Inflammatory macrophage treated with lipopolysaccharide for 1 hour (primary cell): ENCODE measurements at regions not wholly inside any gene's neighbourhood (a gene's known extent, or its start where the extent isn't known, plus 50 kb on each side); places are given as distances from the start of the nearest gene placed in this dataset.
"Not testable (repeated sequence)": the region's sequence is repeated elsewhere in the genome, so short reads cannot be mapped to it uniquely, and the experiment has no call there.

ENCODE experiments used
- DNase-seq, 2 donors: peaks; one replicate each; pipeline ENCODE4 v3.0.0-alpha.2; 2020 to 2022

GRCh38 chr6:116982401-116982800 lies 105.4 kb downstream of the RFX6 start:
- no peak for DNase-seq

DNA sequence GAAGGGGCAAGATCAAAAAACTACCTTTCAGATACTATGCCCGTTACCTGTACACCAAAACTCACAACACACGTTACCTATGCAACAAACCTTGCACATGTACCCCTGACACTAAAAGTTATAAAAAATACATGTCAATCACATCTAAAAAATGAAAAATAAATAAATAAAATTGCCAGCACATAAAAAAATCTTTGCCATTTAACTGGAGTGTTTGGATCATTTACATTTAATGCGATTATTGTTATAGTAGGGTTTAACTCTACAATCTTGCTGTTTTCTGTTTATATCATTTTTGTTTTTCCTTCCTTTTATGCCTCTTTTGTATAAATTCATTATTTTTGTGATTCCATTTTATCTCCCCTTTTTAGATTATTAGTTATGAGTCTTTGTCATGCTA lies 106.3 kb downstream of the RFX6 start:
- no peak for DNase-seq

DNA sequence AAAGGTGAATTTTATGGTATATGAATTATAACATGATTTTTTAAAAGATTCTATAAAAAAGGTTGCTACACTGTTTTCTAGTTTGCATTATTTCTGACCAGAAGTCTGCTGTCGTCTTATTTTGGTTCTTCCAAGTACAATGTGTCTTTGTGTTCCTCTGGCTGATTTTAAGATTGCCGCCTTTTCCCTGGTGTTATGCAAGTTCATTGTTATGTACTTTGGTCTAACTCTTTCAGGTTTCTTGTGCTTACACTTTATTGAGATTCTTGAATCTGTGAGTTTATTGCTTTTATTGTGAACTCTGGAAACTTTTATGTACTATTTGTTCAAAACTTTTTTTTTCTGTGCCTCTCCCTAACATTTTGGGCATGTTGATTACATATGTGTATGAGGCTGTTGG lies 109.8 kb downstream of the RFX6 start:
- DNase-seq: no peak

DNA sequence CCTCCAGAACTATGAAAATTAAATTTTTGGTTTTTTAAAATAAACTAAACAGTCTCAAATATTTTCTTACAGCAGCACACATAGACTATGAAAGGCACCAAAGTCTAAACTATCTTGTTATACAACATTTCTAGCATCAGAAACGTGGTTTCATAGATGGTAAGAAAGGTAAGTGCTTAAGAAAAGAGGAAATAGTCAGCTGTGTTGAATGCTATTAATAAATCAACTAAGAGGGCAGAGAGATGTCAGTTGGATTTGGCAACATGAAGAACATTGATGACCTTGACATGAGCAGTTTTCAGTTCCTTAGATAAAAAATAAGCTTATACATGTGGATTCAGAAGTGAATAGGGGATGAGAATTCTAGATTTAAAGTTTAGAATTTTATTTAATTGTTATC lies 113.6 kb downstream of the RFX6 start:
- no peak for DNase-seq

GRCh38 chr6:116992546-116992945 lies 115.5 kb downstream of the RFX6 start:
- no peak for DNase-seq

- DNase-seq: no peak
Observed at GRCh38 chr6:116994447-116994846, 117.4 kb downstream of the RFX6 start.

GRCh38 chr6:116996842-116997241 lies 119.8 kb downstream of the RFX6 start:
- no peak for DNase-seq

- no peak for DNase-seq
Observed at GRCh38 chr6:116997496-116997895, 120.5 kb downstream of the RFX6 start.

DNA sequence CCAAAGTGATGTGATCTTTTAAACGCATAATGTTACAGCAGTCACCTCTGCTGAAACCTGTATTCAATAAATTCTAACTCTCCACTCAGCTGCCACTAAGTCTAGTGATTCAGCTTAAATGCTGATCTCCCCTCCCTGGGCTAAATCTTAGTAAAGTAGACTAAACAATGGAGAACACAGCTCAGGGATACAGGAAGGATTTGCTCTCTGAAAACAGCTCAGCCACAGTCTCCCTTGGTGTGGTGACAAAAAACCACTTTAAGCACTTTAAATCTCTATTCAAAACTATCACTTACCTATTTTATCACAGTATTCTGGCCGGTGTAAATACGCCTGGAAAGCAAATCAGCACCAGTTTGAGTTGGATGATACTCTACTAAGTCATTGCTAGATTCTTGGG lies 130.6 kb downstream of the RFX6 start:
- DNase-seq: no peak

DNA sequence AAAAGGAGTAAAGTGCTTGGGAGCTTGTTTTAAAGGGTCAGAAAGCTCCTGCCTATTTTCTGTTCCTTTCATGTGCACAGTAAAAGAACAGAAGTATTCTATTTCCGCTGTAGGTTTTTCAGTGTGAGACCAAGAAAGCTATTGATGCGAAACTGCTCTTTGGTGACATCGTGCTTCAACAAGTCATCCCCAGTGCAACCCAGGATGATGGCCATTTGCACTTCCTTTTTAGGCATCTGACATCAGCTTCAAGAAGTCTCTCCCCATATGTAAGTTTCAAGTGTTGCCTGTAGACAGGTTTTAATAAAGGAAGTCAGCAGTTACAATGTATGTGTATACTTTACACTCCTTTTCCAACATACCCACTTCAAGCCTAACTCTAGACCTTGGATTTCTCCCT lies 131.6 kb downstream of the RFX6 start:
- DNase-seq: no peak

- DNase-seq: not testable (repeated sequence)
Observed at GRCh38 chr6:117014641-117015473, 137.8 kb downstream of the RFX6 start.

DNA sequence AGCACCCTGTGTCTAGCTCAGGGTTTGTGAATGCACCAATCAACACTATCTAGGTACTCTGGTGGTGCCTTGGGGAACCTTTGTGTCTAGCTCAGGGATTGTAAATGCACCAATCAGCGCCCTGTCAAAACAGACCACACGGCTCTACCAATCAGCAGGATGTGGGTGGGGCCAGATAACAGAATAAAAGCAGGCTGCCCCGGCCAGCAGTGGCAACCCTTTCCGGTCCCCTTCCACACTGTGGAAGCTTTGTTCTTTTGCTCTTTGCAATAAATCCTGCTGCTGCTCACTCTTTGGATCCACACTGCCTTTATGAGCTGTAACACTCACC lies 138.4 kb downstream of the RFX6 start:
- not testable (repeated sequence) for DNase-seq

- DNase-seq: no peak
Observed at GRCh38 chr6:117018771-117019170, 141.7 kb downstream of the RFX6 start.

DNA sequence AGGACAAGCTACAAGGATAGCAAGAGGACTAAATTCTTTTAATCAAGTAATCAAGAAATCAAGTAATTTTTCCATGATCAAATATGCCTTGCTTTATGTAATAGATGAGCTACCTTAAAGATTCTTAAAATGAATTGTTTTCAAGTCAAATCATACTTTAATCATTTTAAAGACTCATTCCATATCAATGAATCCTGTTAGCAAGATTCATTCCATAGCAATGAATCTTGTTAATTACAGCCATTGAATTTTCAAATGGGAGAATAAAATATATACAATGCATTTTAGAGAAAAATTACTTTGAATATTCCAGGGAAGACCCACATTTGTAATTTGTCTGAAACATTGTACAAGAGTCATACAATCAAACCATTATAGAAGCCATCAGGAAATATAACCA lies 145.7 kb downstream of the RFX6 start:
- no peak for DNase-seq

DNA sequence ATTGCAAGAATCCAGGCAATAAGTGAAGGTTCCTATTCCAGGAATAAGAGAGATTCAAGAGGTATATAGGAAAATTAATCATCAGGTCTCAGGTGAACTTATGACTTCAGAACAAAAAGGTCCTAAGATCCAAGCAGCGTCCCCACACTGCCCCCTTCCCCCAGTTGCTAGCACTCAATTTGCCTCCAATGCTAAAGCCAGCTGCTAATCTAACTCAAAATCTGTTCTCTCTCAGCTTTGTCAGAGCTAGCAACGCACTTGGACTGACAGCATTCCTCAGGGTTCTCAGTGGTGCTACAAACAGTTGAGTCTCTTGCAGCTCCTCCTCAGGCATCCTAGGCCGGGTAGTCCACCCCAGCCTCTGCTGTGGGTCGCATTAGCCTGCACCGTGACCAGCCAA lies 148.3 kb downstream of the RFX6 start:
- no peak for DNase-seq

- no peak for DNase-seq
Observed at GRCh38 chr6:117028256-117028655, 151.2 kb downstream of the RFX6 start.

- DNase-seq: no peak
Observed at GRCh38 chr6:117034547-117034946, 157.5 kb downstream of the RFX6 start.

DNA sequence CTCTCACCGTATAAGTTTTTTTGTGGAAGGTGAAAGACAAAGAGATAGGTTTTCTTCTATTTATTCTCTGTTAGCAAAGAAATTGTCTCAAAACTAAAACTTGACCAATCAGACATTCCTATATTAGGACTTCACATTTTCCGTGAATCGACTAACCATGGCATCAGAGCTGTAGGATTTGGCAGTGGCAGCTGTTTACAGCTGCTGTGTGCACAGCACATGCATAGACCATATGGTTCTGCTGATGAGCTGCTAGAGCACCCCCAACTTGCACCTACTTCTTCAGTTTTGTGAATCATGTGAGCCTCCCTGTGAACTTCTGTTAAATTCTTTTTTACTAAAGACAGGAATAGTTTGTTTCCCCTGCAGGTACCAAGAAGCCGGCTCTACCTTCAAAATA lies 157.9 kb downstream of the RFX6 start:
- DNase-seq: no peak

- no peak for DNase-seq
Observed at GRCh38 chr6:117050301-117050700, 173.3 kb downstream of the RFX6 start.

- DNase-seq: no peak
Observed at GRCh38 chr6:117072134-117072533, 193.2 kb upstream of the VGLL2 start.

GRCh38 chr6:117072781-117073180 lies 192.6 kb upstream of the VGLL2 start:
- no peak for DNase-seq

GRCh38 chr6:117074672-117075071 lies 190.7 kb upstream of the VGLL2 start:
- DNase-seq: no peak

- no peak for DNase-seq
Observed at GRCh38 chr6:117075218-117075617, 190.1 kb upstream of the VGLL2 start.

GRCh38 chr6:117076076-117076475 lies 189.3 kb upstream of the VGLL2 start:
- DNase-seq: no peak

DNA sequence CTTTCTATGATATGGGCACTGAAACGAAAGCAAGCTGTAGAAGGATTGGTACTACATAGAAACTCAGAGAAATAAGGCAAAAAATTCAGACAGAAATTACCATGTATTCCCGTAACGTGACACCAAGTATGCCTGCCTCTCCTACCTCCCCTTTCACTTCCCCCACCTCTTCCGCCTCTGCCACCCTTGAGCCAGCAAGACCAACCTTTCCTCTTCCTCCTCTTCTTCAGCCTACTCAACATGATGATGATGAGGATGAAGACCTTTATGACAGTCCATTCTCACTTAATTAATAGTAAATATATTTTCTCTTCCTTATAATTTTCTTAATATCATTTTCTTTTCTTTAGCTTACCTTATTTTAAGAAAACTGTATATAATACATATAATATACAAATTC lies 188.1 kb upstream of the VGLL2 start:
- no peak for DNase-seq
